ENCODE measurements at regions not wholly inside any gene's neighbourhood (a gene's known extent, or its start where the extent isn't known, plus 50 kb on each side); places are given as distances from the start of the nearest gene placed in this dataset.

DNA sequence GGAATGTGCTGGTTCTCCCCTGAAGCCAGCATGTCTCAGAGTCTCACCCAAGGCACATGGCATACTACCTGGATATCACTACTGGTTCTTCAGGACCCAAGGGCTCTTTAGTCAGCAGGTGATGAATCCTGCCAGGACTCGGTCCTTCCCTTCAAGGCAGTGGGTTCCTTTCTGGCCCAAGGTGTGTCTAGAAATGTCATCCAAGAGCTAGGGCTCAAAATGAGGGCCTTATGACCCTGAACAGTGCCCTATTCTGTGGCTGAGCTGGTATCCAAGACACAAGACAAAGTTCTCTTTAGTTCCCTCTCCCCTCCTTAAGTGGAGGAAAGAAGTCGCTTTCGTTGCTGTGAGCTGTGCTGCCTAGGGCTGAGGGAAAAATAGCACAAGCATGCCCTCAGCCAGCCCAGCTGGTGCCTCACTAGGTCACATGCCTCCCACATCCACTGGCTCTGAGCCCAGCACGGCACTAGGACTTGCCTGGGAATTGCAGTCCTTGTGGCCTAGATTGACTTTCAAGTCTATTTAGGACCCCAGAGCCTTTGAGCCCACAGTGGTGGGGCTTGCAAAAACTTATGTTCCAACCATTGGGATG lies 106.0 kb downstream of the BMS1 start:
- TF ChIP-seq, protein P1, sequence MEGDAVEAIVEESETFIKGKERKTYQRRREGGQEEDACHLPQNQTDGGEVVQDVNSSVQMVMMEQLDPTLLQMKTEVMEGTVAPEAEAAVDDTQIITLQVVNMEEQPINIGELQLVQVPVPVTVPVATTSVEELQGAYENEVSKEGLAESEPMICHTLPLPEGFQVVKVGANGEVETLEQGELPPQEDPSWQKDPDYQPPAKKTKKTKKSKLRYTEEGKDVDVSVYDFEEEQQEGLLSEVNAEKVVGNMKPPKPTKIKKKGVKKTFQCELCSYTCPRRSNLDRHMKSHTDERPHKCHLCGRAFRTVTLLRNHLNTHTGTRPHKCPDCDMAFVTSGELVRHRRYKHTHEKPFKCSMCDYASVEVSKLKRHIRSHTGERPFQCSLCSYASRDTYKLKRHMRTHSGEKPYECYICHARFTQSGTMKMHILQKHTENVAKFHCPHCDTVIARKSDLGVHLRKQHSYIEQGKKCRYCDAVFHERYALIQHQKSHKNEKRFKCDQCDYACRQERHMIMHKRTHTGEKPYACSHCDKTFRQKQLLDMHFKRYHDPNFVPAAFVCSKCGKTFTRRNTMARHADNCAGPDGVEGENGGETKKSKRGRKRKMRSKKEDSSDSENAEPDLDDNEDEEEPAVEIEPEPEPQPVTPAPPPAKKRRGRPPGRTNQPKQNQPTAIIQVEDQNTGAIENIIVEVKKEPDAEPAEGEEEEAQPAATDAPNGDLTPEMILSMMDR (conservative IDR thresholded peaks at IDR 0.05; ENCODE audit: low read length) = no peak
- no peak for TF ChIP-seq EZH2phosphoT487 (IDR thresholded peaks at IDR 0.05; ENCODE audit: borderline replicate concordance, low read depth, low read length)

Data from OCI-LY7 (cell line).